Neural cell (in vitro differentiated cells): ENCODE measurements at regions not wholly inside any gene's neighbourhood (a gene's known extent, or its start where the extent isn't known, plus 50 kb on each side); places are given as distances from the start of the nearest gene placed in this dataset.

Experiments
- H2AFZ ChIP-seq: fragments of 200-600, 300-800 bp; sonication (generic), shearing (Covaris generic); 2 replicates; pipeline ENCODE4 v1.6.0; 2014; ENCODE audit warnings: low read depth, mild to moderate bottlenecking, antibody characterized with exemption, low read length, moderate library complexity
- H3F3A ChIP-seq: fragments of 200-600 bp; shearing (Covaris generic); 2 replicates; pipeline ENCODE4 v1.6.1; 2016; ENCODE audit warnings: mild to moderate bottlenecking, moderate library complexity, mixed read lengths, antibody characterized with exemption, low read length; ENCODE audit not compliant: insufficient read depth, poor library complexity, severe bottlenecking
- H3K27ac ChIP-seq: fragments of 200-600, 300-800 bp; sonication (generic), shearing (Covaris generic); 2 replicates; pipeline ENCODE4 v1.5.1; 2014; ENCODE audit warnings: mild to moderate bottlenecking, low read length, moderate library complexity
- H3K27me3 ChIP-seq: fragments of 300-800, 200-600 bp; sonication (generic), shearing (Covaris generic); 2 replicates; pipeline ENCODE4 v1.6.0; 2014; ENCODE audit warnings: mild to moderate bottlenecking, low read depth, low read length, moderate library complexity; ENCODE audit not compliant: insufficient read depth
- H3K36me3 ChIP-seq: fragments of 300-800, 200-600 bp; sonication (generic), shearing (Covaris generic); 2 replicates; pipeline ENCODE4 v1.5.1; 2014; ENCODE audit warnings: mild to moderate bottlenecking, antibody characterized with exemption, low read length, moderate library complexity; ENCODE audit not compliant: insufficient read depth
- H3K4me2 ChIP-seq: fragments of 300-800, 200-600 bp; sonication (generic), shearing (Covaris generic); 2 replicates; pipeline ENCODE4 v1.6.0; 2014; ENCODE audit warnings: mild to moderate bottlenecking, low read length
- H3K4me3 ChIP-seq: fragments of 300-800, 200-600 bp; sonication (generic), shearing (Covaris generic); 2 replicates; pipeline ENCODE4 v1.5.1; 2014; ENCODE audit warnings: mild to moderate bottlenecking, low read length, moderate library complexity
- H3K79me2 ChIP-seq: fragments of 200-600 bp; shearing (Covaris generic); replicated peaks from 2 replicates; pipeline ENCODE4 v1.6.0; 2014; ENCODE audit warnings: mild to moderate bottlenecking, low read length, moderate library complexity; ENCODE audit not compliant: insufficient read depth
- H3K9ac ChIP-seq: fragments of 300-800, 200-600 bp; sonication (generic), shearing (Covaris generic); 2 replicates; pipeline ENCODE4 v1.6.1; 2016; ENCODE audit warnings: mild to moderate bottlenecking, low read length, mixed read lengths
- H3K9me2 ChIP-seq: fragments of 200-600 bp; shearing (Covaris generic); 2 replicates; pipeline ENCODE4 v1.6.1; 2016; ENCODE audit warnings: mild to moderate bottlenecking, low read length, mixed read lengths; ENCODE audit not compliant: insufficient read depth
- H3K9me3 ChIP-seq: fragments of 200-600, 300-800 bp; sonication (generic), shearing (Covaris generic); 2 replicates; pipeline ENCODE4 v1.6.1; 2016; ENCODE audit warnings: mild to moderate bottlenecking, mixed run types, low read length, moderate library complexity, mixed read lengths
- H4K20me1 ChIP-seq: fragments of 200-600 bp; shearing (Covaris generic); 2 replicates; pipeline ENCODE4 v1.6.1; 2016; ENCODE audit warnings: mild to moderate bottlenecking, mixed run types; ENCODE audit not compliant: insufficient read depth
- CTCF ChIP-seq: fragments of 450-650 bp; IDR thresholded peaks from 2 replicates; pipeline ENCODE4 v1.5.1; 2014; ENCODE audit warnings: antibody characterized with exemption, mild to moderate bottlenecking, moderate library complexity; ENCODE audit not compliant: poor library complexity, severe bottlenecking
- EP300 ChIP-seq: fragments of 450-650 bp; conservative IDR thresholded peaks from 2 replicates; pipeline ENCODE4 v1.6.1; 2014; ENCODE audit warnings: antibody characterized with exemption, mild to moderate bottlenecking, moderate library complexity; ENCODE audit not compliant: poor library complexity, severe bottlenecking
- EZH2 ChIP-seq: fragments of 200-600, 300-800 bp; shearing (Covaris generic), sonication (generic); IDR thresholded peaks from 2 replicates; pipeline ENCODE4 v1.6.1; 2014; ENCODE audit warnings: antibody characterized with exemption, low read length, borderline replicate concordance, mild to moderate bottlenecking; ENCODE audit not compliant: insufficient read depth, poor library complexity, severe bottlenecking
- MXI1 ChIP-seq: fragments of 450-650 bp; conservative IDR thresholded peaks from 2 replicates; pipeline ENCODE4 v1.6.1; 2014; ENCODE audit warnings: antibody characterized with exemption, mild to moderate bottlenecking; ENCODE audit not compliant: poor library complexity, severe bottlenecking
- POLR2AphosphoS5 ChIP-seq: IDR thresholded peaks from 2 replicates; pipeline ENCODE4 v1.6.1; 2012
- RAD21 ChIP-seq: fragments of 450-650 bp; conservative IDR thresholded peaks from 2 replicates; pipeline ENCODE4 v1.6.1; 2014; ENCODE audit warnings: antibody characterized with exemption, mild to moderate bottlenecking, moderate library complexity
- REST ChIP-seq: IDR thresholded peaks from 2 replicates; pipeline ENCODE4 v1.6.1; 2012; ENCODE audit warnings: borderline replicate concordance
- SMC3 ChIP-seq: fragments of 450-650 bp; conservative IDR thresholded peaks from 2 replicates; pipeline ENCODE4 v1.6.1; 2014; ENCODE audit warnings: antibody characterized with exemption, mild to moderate bottlenecking, moderate library complexity; ENCODE audit not compliant: poor library complexity
- TAF1 ChIP-seq: IDR thresholded peaks from 2 replicates; pipeline ENCODE4 v1.6.1; 2012; ENCODE audit warnings: low read depth

GRCh38 chr1:182183606-182184005 lies 122.1 kb upstream of the ZNF648 start:
- Histone ChIP-seq H3K79me2 (no peaks in the 10 kb centered on the region), H3K9me3 (no peaks in the 10 kb centered on the region), H3F3A (no peaks in the 10 kb centered on the region), H3K9me2 (no peaks in the 10 kb centered on the region), H3K4me3 (no peak overlapping the region), H2AFZ (no peak overlapping the region), H3K36me3 (no peaks in the 10 kb centered on the region), H4K20me1 (no peaks in the 10 kb centered on the region), H3K9ac (no peak overlapping the region), H3K27me3 (no peaks in the 10 kb centered on the region), H3K4me2 (no peak overlapping the region), H3K27ac (no peak overlapping the region)
- TF ChIP-seq EZH2 (no peak), POLR2AphosphoS5 (no peak), REST (no peak), TAF1 (no peak), SMC3 (no peak), EP300 (no peak)

GRCh38 chr1:182182311-182182710 lies 120.8 kb upstream of the ZNF648 start:
- Histone ChIP-seq H3K79me2 (no peaks in the 10 kb centered on the region), H3K27me3 (no peaks in the 10 kb centered on the region), H4K20me1 (no peaks in the 10 kb centered on the region), H3K27ac (no peak overlapping the region), H3K4me2 (no peak overlapping the region), H3K9ac (no peak overlapping the region), H3K4me3 (no peak overlapping the region), H3K9me2 (no peaks in the 10 kb centered on the region), H3K36me3 (no peaks in the 10 kb centered on the region), H2AFZ (no peak overlapping the region), H3F3A (no peaks in the 10 kb centered on the region), H3K9me3 (no peaks in the 10 kb centered on the region)
- TF ChIP-seq EP300 (no peak), EZH2 (no peak), CTCF (no peak), RAD21 (no peak), SMC3 (no peak), POLR2AphosphoS5 (no peak), REST (no peak), MXI1 (no peak), TAF1 (no peak)
